ENCODE measurements at regions not wholly inside any gene's neighbourhood (a gene's known extent, or its start where the extent isn't known, plus 50 kb on each side); places are given as distances from the start of the nearest gene placed in this dataset.

DNA sequence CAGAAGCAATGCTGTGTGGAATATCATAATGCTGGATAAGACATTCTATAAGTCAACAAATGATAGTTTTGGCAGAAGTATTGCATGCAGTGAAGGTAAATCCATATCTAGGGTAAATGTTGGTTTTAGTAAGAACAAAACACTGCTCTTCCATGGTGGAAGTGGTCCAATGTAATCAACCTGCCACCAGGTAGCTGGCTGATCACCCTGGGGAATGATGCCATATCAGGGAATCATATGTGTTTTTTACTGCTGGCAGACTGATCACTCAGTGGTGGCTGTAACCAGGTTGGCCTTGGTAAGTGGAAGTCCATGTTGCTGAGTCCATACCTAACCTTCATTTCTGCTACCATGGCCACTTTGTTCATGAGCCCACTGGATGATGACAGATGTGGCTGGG is 74.0 kb upstream of the CENPE start:
- DNase-seq (ENCODE audit: extremely low read depth in 1 of 4, low spot score in 3 of 4), result no peak
- ATAC-seq, result no peak
- TF ChIP-seq MBD2 (IDR thresholded peaks at IDR 0.05; ENCODE audit: borderline replicate concordance, low read depth), result no peak
- in situ Hi-C loops (cut with MboI) (no loop called here), intact Hi-C loops (cut with micrococcal nuclease) (no loop called here)
- no peaks in the 10 kb centered on the region for H3K36me3 ChIP-seq (ENCODE audit: control insufficient read depth, insufficient read depth, low read length)
- H3K9me1 ChIP-seq (ENCODE audit: control insufficient read depth, insufficient read depth, low read length), result no peaks in the 10 kb centered on the region
- no peaks in the 10 kb centered on the region for H3K79me2 ChIP-seq (ENCODE audit: control insufficient read depth, insufficient read depth, low read length)
- no peaks in the 10 kb centered on the region for H4K20me1 ChIP-seq (replicated peaks; ENCODE audit: control insufficient read depth, insufficient read depth, low read length)
- no peaks in the 10 kb centered on the region; the same call in 1 of the 2 replicates for H3K9me3 ChIP-seq (replicated peaks; ENCODE audit: control insufficient read depth, insufficient read depth, low read depth, low read length)
- no peak for FAIRE-seq
- H2AFZ ChIP-seq (ENCODE audit: low read depth, low read length), result no peak overlapping the region
- no peak overlapping the region for H3K27ac ChIP-seq (ENCODE audit: extremely low read depth, low read depth, low read length)
- H3K4me1 ChIP-seq (replicated peaks in 1 of 2; ENCODE audit: control insufficient read depth in 2 of 2, insufficient read depth in 2 of 2, low read length in 2 of 2), result no peaks in the 10 kb centered on the region
- ChIA-PET POLR2A (no interaction called here), CTCF (ENCODE audit: low intra/inter-chr PET ratio) (no interaction called here)
- no peak overlapping the region for H3K9ac ChIP-seq (ENCODE audit: insufficient read depth in 1 of 2, low read depth in 2 of 2, low read length in 2 of 2)
- no peak overlapping the region for H3K4me2 ChIP-seq (ENCODE audit: insufficient read depth, low read length)
- H3K4me3 ChIP-seq, result no peak overlapping the region
- no peaks in the 10 kb centered on the region for H3K27me3 ChIP-seq (ENCODE audit: control insufficient read depth in 2 of 2, insufficient read depth in 2 of 2, low read length in 2 of 2)
- BruUV-seq (replicated peaks), result no TSS peak

GRCh38 chr4:103268746-103269145 is 70.6 kb upstream of the CENPE start:
- TF ChIP-seq PREB (CRISPR knock-in tag; IDR thresholded peaks at IDR 0.05), result no peak
- no peak for TF ChIP-seq FOXP4 (CRISPR knock-in tag; IDR thresholded peaks at IDR 0.05; ENCODE audit: borderline replicate concordance)
- TF ChIP-seq HMGN3 (IDR thresholded peaks at IDR 0.05; ENCODE audit: borderline replicate concordance, extremely low read depth, insufficient read length, low read depth, low read length), result no peak
- TF ChIP-seq ZNF274 (IDR thresholded peaks at IDR 0.05; ENCODE audit: borderline replicate concordance, low read depth, low read length), result no peak
- TF ChIP-seq ZFP30 (CRISPR knock-in tag; IDR thresholded peaks at IDR 0.05; ENCODE audit: borderline replicate concordance), result no peak
- TF ChIP-seq, protein P1, sequence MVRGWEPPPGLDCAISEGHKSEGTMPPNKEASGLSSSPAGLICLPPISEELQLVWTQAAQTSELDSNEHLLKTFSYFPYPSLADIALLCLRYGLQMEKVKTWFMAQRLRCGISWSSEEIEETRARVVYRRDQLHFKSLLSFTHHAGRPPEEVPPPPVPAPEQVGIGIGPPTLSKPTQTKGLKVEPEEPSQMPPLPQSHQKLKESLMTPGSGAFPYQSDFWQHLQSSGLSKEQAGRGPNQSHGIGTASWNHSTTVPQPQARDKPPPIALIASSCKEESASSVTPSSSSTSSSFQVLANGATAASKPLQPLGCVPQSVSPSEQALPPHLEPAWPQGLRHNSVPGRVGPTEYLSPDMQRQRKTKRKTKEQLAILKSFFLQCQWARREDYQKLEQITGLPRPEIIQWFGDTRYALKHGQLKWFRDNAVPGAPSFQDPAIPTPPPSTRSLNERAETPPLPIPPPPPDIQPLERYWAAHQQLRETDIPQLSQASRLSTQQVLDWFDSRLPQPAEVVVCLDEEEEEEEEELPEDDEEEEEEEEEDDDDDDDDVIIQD (CRISPR knock-in tag; IDR thresholded peaks at IDR 0.05), result no peak
- Histone ChIP-seq H3K9me3 (replicated peaks; ENCODE audit: control insufficient read depth, insufficient read depth, low read depth, low read length) (no peaks in the 10 kb centered on the region; the same call in 1 of the 2 replicates), H3K79me2 (ENCODE audit: control insufficient read depth, insufficient read depth, low read length) (no peaks in the 10 kb centered on the region; the same call in 2 of the 3 replicates), H3K27me3 (ENCODE audit: control insufficient read depth in 2 of 2, insufficient read depth in 2 of 2, low read length in 2 of 2) (no peaks in the 10 kb centered on the region), H3K4me1 (replicated peaks in 1 of 2; ENCODE audit: control insufficient read depth in 2 of 2, insufficient read depth in 2 of 2, low read length in 2 of 2) (no peaks in the 10 kb centered on the region), H3K9ac (ENCODE audit: insufficient read depth in 1 of 2, low read depth in 2 of 2, low read length in 2 of 2) (no peak overlapping the region), H3K4me3 (no peak overlapping the region), H4K20me1 (replicated peaks; ENCODE audit: control insufficient read depth, insufficient read depth, low read length) (no peaks in the 10 kb centered on the region), H3K27ac (ENCODE audit: extremely low read depth, low read depth, low read length) (no peak overlapping the region), H3K9me1 (ENCODE audit: control insufficient read depth, insufficient read depth, low read length) (no peaks in the 10 kb centered on the region), H2AFZ (ENCODE audit: low read depth, low read length) (no peak overlapping the region), H3K36me3 (ENCODE audit: control insufficient read depth, insufficient read depth, low read length) (no peaks in the 10 kb centered on the region), H3K4me2 (ENCODE audit: insufficient read depth, low read length) (no peak overlapping the region)
- CTCF ChIA-PET (ENCODE audit: low intra/inter-chr PET ratio), result no interaction called here
- ATAC-seq (no peak), DNase-seq (ENCODE audit: extremely low read depth in 1 of 4, low spot score in 3 of 4) (no peak), FAIRE-seq (no peak)
- POLR2A ChIA-PET, result no interaction called here
- intact Hi-C loops (cut with micrococcal nuclease), result no loop called here
- BruUV-seq (replicated peaks), result no TSS peak
- in situ Hi-C loops (cut with MboI), result no loop called here

Measured in K562 (cell line).